ENCODE measurements at regions not wholly inside any gene's neighbourhood (a gene's known extent, or its start where the extent isn't known, plus 50 kb on each side); places are given as distances from the start of the nearest gene placed in this dataset.

DNA sequence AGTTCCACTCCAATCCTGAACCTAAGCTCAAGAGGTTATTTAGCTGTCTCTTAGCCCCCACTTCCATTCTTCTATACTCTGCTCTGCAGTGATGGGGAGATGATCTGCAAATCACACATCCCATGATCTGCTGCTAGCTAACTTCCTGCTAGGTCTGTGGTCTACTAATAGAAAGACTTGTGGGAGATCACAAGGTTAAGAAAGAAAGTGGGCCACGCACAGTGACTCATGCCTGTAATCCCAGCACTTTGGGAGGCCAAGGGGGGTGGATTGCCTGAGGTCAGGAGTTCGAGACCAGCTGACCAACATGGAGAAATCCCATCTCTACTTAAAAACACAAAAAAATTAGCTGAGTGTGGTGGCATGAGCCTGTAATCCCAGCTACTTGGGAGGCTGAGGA is 471.1 kb upstream of the NWD2 start:
- TF ChIP-seq, protein P1, sequence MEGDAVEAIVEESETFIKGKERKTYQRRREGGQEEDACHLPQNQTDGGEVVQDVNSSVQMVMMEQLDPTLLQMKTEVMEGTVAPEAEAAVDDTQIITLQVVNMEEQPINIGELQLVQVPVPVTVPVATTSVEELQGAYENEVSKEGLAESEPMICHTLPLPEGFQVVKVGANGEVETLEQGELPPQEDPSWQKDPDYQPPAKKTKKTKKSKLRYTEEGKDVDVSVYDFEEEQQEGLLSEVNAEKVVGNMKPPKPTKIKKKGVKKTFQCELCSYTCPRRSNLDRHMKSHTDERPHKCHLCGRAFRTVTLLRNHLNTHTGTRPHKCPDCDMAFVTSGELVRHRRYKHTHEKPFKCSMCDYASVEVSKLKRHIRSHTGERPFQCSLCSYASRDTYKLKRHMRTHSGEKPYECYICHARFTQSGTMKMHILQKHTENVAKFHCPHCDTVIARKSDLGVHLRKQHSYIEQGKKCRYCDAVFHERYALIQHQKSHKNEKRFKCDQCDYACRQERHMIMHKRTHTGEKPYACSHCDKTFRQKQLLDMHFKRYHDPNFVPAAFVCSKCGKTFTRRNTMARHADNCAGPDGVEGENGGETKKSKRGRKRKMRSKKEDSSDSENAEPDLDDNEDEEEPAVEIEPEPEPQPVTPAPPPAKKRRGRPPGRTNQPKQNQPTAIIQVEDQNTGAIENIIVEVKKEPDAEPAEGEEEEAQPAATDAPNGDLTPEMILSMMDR (IDR thresholded peaks at IDR 0.05), result no peak
- TF ChIP-seq POLR2A (IDR thresholded peaks at IDR 0.05) (no peak), EP300 (IDR thresholded peaks at IDR 0.05) (no peak)
